Hindlimb muscle (tissue), 1 donor: ENCODE measurements at regions not wholly inside any gene's neighbourhood (a gene's known extent, or its start where the extent isn't known, plus 50 kb on each side); places are given as distances from the start of the nearest gene placed in this dataset.

Source experiments
- DNase-seq: peaks from one replicate; pipeline ENCODE4 v3.0.0-alpha.2; 2013

GRCh38 chr11:26048271-26048670 is 283.7 kb upstream of the ANO3 start:
- no peak for DNase-seq

DNA sequence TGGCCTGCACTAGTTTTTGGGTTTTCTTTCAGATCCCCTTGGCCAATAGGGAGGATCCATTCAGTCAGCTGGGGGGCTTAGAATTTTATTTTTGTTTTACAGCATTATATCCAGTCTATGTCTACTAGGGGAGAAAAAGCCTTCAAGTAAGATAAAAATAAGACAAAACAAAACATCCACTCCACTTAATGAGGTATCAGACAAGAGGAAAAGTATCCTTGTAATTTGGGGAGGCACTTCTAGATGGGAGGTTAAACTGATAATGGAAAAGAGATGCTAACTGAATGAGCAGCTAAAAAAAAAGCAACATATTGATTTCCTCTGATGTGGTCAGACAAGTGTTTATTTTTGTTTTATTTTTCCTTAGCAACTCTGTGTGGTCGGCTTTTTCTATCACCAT is 278.0 kb upstream of the ANO3 start:
- no peak for DNase-seq

DNA sequence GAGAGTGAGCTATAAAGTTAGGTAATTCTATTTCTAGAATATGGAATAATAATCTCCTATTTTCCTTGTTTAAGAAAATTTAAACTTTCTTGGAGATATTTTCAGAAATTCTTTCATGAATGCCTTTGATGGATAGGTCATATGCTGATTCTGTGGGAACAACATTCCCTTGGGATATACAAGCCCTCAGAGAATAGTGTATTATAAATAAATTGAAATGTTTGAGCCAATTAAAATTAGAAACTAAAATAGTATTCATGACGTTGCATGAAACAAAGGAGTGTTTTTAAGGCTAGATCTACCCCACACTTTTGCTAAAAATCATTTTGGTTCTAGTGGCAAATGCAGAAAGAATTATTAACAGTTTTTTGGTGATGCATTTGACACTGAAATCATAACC is 269.3 kb upstream of the ANO3 start:
- no peak for DNase-seq

DNA sequence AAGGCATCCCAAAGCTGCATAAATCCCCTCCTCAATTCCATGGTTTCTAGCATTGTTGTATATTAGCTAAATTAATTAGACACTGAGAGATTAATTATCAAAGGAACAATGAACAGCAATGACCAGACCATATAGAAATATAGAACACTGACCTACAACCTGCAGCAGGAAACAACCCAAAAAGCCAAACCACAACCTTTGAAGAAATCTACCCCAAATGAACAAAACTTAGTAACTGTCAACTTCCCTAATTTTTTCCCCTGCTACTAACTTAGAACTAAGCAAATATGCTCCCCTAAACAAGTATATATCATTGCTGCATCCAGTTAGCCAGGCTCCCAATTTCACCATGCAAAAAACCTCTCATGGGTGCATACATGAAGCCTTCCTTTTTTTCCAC is 268.0 kb upstream of the ANO3 start:
- no peak for DNase-seq

GRCh38 chr11:26065944-26066343 is 266.0 kb upstream of the ANO3 start:
- no peak for DNase-seq

DNA sequence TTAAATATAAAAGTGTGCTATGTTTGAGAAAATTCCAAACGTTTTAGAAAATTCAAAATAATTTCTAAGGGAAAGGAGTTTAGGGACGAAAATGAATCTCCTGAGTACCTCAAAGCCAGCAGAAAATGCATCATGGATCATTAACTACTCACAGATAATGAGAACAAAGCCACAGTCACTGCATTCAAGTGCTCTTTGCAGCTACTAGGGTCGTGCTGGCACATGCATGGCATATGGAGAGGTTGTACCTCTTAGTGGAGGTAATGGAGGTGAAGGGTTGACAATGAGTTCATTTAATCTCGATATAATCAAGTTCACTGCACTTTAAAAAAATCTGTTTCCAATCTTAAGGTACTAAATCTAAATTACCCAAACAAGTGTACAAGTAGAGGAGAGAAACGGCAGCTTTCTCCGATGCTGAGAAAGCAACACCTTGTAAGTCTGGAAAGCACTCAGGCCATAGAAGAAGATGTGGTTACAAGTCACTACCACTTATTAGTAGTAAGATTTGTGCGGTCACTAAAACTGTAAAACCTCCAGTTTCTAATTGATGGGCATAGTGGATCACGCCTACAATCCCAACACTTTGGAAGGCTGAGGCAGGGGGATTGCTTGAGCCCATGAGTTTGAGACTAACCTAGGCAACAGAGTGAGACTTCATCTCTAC is 261.1 kb upstream of the ANO3 start:
- DNase-seq = no peak

DNA sequence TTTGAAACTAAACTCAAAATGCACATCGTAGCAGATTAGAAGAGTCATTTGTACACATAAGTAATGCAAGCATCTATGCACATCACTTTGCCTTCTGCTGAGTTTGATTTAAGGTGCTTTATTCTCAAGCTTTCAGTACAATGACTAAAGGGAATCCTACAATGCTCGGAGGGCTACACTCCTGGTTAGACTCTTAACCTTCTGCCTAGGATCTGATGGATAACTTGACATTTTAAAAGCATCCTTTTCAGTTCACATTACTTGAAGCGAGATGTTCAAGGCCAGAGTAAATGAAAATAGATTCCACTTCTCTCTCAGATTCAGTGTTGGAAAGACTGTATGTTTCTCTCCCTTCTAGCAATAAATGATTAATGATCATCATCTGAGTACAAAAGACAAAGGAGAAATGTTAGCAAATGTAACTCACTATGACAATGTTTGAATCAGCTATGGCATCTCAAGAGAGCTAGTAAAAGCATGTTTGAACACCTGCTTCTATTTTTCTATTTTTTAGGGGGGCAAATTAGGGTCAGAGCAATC is 259.2 kb upstream of the ANO3 start:
- DNase-seq = no peak

DNA sequence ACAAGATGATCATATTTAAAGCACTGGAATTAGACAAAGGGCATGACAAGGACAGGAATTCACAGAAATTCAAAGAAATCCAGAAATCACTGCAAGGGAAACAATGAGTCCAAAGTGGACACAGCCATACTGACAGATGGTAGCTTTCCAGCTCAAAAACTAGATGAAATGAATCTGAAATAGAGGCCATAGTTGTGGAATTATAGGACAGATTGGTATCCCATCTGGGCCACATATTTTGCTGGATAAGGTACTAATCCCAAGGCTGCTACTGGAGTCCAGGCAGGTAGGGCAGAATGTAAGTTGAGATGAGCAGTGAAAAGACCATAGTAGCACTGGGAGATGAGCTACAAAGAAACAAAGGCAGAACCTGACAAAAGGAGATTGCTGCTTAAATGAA is 258.3 kb upstream of the ANO3 start:
- no peak for DNase-seq

GRCh38 chr11:26076233-26076990 is 255.5 kb upstream of the ANO3 start:
- no peak for DNase-seq

DNA sequence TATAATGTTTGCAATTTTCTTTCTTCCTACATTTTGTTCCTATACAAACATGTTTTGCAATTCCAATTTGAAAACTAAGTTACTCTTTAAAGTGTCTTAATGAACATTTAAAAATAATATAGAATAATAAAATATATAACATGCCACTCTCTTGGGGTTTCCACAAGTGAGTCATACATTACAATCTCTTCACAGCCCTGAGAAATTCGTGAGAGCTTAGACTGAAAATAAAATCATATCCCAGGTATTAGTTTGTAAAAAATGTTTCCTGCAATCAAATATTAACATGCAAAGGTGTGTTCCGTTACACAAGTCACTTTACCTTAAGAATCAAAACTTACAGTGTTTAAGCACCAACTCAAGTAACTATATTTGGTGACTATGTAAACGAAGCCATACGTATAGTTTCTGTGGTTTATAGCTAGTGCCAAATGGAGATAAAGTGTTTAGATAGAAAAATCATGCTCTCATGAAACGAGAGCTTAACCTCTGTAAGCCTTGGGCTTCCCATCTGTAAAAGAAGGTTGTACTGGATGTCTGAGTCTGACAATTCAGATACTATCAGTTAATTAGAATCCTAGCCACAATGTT is 253.6 kb upstream of the ANO3 start:
- no peak for DNase-seq

DNA sequence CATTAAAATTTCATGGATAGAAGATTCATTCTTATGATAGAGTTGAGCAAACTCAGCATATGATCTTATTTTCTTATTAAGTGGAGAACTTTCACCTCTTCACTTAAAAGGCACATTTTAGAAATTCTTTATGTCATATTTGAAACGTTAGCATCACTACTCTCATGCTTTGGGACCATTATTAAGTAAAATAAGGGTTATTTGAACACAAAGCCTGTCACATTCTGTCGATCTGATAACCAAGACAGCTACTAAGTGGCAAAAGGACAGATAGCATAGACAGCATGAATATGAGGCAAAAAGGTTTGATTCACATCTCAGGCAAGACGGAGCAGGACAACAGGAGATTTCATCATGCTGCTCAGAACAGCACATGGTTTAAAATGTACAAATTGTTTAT is 247.6 kb upstream of the ANO3 start:
- DNase-seq = no peak

GRCh38 chr11:26086028-26086427 is 245.9 kb upstream of the ANO3 start:
- no peak for DNase-seq

DNA sequence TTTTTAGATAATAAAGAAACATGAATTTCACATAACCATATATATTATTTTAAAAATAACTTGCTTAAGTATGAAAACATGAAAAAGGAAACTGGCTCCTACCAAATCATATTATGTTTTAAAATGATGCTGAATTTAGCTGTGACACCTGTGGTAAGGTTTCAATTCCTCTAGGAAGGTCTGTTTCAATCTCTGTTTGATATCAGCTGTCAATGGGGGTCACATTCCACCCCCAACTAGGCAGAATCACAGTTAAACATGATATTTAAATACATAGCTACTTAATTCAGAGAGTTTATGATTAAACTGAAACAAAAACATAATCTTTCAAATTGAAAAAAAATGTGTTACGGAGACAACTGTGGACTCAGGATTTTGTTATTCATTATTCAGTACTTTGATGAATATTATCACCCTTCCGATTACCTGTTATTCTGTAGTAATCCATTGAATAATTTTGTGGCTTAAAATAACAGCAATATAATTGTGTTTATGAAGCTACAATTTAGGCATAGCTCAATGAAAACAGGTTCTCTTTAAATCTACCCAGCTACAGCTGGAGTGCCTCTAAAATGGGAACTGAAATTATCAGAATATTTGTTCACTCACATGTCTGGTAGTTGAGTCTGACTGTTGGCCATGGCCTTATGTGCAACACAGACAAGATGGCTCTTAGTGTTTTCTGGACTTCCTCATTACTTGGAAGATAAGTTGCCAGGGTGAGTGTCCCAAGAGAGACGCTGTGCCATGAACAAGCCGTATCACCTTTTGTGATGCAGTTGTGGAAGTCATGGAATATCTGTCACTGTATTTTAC is 244.6 kb upstream of the ANO3 start:
- DNase-seq = no peak

DNA sequence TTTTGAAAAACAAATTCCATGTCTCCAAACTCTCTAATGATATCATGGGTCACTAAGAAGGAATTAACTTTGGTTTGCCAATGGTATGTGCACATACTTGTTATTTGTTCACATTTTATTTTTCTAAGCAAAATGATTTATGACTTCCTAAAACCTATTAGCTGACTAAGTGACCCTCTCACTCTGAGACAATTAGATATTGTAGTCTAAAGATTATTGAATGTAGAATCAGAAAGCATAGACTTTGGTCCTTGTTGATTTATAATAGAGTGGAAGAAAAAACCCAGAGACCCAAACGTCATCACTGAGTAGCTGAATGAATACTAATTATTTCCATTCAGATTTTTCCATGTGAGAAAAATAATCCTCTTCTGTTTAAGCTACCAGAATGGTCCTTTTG is 243.5 kb upstream of the ANO3 start:
- DNase-seq = no peak

- no peak for DNase-seq
These were observed 241.3 kb upstream of the ANO3 start for GRCh38 chr11:26090651-26091050.

- no peak for DNase-seq
These were observed 238.7 kb upstream of the ANO3 start for GRCh38 chr11:26093206-26093605.

DNA sequence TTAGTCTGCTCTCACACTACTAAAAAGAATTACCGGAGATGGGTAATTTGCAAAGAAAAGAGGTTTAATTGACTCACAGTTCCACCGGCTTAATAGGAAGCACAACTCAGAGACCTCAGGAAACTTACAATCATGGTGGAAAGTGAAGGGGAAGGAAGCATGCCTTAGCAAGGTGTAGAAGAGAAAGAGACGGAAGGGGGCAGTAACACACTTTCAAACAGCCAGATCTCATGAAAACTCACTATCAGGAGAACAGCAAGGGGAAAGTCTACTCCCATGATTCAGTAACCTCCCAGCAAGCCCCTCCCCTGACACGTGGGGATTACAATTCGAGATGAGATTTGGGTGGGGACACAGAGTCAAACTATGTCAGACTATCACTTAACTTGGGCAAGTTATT is 236.6 kb upstream of the ANO3 start:
- DNase-seq = no peak

DNA sequence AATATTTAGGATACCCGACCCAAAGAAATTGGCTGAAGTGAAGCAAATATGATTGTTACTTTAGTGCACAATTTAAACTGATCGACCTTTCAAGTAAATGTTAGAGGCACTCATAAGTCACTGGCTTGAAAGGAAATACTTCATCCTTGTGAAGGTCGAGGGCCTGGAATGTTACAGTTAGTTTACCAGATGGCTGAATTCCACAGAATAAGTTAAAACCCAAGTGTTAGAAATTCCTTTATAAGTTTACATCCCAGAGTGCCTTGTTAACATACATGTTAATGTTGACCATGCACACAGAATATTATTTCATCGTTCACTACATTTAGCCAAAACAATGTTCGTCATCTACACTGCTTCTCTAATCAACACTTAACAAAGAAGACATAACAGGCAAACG is 235.5 kb upstream of the ANO3 start:
- no peak for DNase-seq

DNA sequence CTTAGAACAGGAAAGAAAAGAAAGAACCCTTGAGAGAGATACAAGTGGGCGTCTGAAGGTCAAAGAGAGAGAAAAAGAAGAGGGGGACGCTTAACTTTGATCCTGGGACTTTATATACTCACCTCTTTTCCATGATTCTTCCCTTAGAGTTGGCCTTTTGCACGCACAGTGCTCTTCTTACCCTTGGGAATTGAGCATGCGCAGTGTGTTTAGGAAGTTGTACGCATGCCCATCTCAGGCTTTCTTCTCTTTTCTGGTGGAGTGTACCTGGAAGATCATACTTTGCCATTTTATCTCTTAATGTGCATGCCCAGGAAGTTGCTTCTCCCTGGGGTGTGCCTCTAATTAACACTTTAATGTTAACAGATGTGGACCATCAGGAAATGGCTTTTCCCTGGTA is 229.6 kb upstream of the ANO3 start:
- no peak for DNase-seq

- no peak for DNase-seq
These were observed 226.0 kb upstream of the ANO3 start for GRCh38 chr11:26105762-26106423.

DNA sequence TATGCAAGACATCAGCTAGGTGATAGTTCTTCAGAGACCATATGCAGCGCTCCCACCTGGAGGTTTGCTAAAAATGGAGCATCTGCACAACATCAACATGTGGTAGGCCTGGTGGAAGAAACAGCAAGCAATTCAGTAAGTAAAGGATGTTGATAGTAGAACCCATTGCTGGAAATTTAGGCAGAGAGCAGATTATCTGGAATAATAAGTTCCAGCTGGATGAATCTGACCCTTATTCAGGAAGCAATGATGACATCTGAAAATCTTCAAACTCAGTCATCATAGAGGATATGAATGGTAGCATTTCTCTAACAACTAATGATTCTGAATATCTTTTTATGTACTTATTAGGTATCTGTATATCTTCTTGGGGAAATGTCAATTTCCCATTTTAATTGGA is 225.2 kb upstream of the ANO3 start:
- no peak for DNase-seq

- DNase-seq = no peak
These were observed 222.1 kb upstream of the ANO3 start for GRCh38 chr11:26109658-26110368.
